SH-SY5Y (cell line): ENCODE measurements at regions not wholly inside any gene's neighbourhood (a gene's known extent, or its start where the extent isn't known, plus 50 kb on each side); places are given as distances from the start of the nearest gene placed in this dataset.

Experiments
- GATA2 ChIP-seq: IDR thresholded peaks from 2 replicates; pipeline ENCODE4 v1.6.1; 2011; ENCODE audit warnings: mild to moderate bottlenecking, low read depth, low read length
- GATA3 ChIP-seq: IDR thresholded peaks from 2 replicates; pipeline ENCODE4 v1.6.1; 2011; ENCODE audit warnings: low read depth, mild to moderate bottlenecking, low read length, moderate library complexity

- TF ChIP-seq GATA3, result no peak
- no peak for TF ChIP-seq GATA2
Measured at GRCh38 chr3:193134856-193135255, 106.2 kb upstream of the PLAAT1 start.

DNA sequence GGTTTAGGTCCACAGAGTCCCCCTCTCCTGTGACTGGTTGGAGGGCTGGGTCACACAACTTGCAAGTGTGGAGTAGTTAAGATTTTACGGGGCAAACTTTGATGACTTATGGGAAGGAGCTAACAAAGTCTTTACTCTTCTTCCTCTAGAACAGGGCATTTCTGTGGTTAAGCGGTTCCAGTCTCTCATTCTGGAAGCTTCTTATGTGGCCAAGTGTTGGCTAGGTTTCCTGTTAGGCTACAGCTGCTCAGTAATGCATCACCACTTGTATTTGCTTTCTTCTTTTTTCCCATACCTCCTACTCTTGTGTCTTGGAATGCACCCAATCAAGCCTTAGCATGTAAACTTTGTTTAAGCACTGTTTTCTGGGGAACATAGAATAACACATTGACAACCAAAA, 100.6 kb upstream of the PLAAT1 start:
- no peak for TF ChIP-seq GATA2

- TF ChIP-seq GATA2 (no peak), GATA3 (no peak)
Measured at GRCh38 chr3:193145248-193145647, 95.8 kb upstream of the PLAAT1 start.

- TF ChIP-seq GATA3, result no peak
- no peak for TF ChIP-seq GATA2
Measured at GRCh38 chr3:193148688-193149473, 92.1 kb upstream of the PLAAT1 start.

DNA sequence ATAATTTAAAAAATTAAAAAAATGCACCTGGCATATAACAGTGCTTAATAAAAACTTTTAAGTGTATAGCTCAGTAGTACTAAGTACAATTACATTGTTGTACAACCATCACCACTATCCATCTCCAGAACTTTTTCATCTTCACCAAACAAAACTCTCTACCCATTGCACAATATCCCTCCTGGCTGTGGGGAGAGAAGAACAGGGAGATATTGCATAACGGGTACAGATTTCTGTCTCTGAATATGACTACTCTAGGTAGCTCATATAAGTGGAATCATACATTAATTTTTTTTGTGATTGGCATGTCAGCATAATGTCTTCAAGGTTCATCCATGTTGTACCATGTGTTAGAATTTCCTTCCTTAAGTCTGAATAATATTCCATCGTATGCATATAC, 91.0 kb upstream of the PLAAT1 start:
- no peak for TF ChIP-seq GATA2
- TF ChIP-seq GATA3, result no peak

DNA sequence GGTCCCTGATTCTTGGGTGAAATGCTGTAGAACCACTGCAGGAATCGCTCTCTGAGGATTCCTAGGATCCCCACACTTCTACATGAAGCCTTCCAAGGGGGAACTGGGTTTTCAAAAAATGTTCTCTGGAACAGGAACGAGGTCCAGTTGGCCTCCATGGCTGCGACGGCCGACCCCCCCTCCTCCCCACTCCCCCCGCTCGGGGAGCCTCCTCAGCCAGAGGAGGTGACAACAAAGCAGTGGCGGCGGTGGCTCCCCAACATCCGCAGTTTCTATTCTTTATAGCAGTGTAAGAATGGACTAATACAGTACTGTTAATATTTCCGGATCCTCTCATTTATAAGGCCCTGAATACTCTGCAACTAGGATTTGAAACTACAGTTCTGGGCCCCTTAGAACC, 84.0 kb upstream of the PLAAT1 start:
- TF ChIP-seq GATA3, result no peak
- TF ChIP-seq GATA2, result no peak

- TF ChIP-seq GATA3 (no peak), GATA2 (no peak)
Measured at GRCh38 chr3:193165431-193166120, 75.4 kb upstream of the PLAAT1 start.

GRCh38 chr3:193168931-193169330, 72.1 kb upstream of the PLAAT1 start:
- TF ChIP-seq GATA2 (peak; percentile 42; the same call in 1 of the 2 replicates), GATA3 (no peak)

DNA sequence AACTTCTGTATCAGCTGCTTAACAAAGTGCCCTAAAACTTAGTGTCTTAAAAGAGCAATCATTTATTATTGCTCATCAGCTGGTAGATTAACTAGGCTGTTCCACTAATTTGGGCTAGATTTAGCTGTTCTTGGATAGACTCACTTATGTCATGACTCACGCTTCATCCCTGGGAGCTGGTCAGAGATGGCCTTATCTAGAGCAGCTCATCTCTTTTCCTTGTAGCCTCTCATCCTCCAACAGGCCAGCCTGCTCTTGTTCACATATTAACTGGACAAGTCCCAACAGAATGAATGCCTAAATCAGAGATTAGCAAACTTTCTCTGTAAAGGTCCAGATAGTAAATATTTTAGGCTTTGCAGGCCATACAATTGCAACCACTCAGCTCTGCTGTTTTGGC, 66.9 kb upstream of the PLAAT1 start:
- TF ChIP-seq GATA2, result peak; percentile 64; the same call in 1 of the 2 replicates
- no peak for TF ChIP-seq GATA3

DNA sequence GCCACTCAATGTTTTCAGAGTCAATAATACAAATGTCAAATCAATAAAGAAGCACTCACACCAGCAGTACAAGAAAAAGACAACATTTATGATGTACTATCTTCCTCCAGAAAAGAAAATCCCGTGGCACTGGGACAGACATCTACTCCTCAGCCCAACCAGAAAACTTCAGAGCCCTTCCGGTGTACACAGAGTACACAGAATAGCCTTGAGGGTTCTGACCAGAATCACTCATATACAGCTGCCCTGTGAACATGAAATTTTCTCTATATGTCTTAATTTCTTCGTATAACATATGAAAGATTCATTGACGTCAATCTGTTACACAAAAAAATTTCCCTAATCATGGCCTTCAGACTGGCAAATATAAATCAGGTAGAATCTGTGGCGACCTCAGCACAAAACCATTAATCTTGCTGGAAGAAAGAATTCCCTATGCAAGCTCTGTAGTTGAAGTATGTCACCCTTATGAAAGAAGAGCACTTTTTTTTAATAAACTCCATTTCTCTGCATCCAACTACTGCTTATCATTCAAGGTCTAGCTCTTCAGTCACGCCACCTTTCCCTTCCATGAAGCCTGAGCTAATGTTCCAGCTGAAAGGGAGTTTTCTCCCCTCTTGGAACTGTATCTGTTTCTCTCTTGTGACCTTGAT, 53.8 kb upstream of the PLAAT1 start:
- TF ChIP-seq GATA2 (no peak), GATA3 (no peak)

- TF ChIP-seq GATA2, result no peak
- TF ChIP-seq GATA3, result no peak
Measured at GRCh38 chr3:193190146-193190786, 50.8 kb upstream of the PLAAT1 start.
